CD4-positive, alpha-beta T cell (primary cell): ENCODE measurements at regions not wholly inside any gene's neighbourhood (a gene's known extent, or its start where the extent isn't known, plus 50 kb on each side); places are given as distances from the start of the nearest gene placed in this dataset.

ENCODE experiments used
- ATAC-seq: fragments of 200-7000 bp; cut with Tn5 transposase; one replicate; pipeline ENCODE4 v1.10.0; 2022; ENCODE audit warnings: mild to moderate bottlenecking; ENCODE audit not compliant: poor library complexity
- CTCF ChIA-PET: fragments of 350-600 bp; sonication (Branson Sonifier 250); formaldehyde crosslinking; loops from one replicate; lab custom pipeline; 2021; ENCODE audit warnings: antibody characterized with exemption, inconsistent platforms; lab: Charles Lee
- POLR2A ChIA-PET: fragments of 350-600 bp; sonication (Branson Sonifier 250); formaldehyde crosslinking; loops from one replicate; lab custom pipeline; 2021; ENCODE audit warnings: antibody characterized with exemption, inconsistent platforms; lab: Charles Lee
- DNase-seq, 14 experiments: peaks; one replicate each; pipeline ENCODE4 v3.0.0-alpha.2; 2013 to 2020; ENCODE audit warnings: mixed read lengths in 2 of 14
- H3K27ac ChIP-seq, 2 donors: one replicate each; pipeline versions ENCODE4 v1.5.1 to v1.7.0; 2013; ENCODE audit warnings: low read length in 2 of 2, low read depth in 1 of 2, mild to moderate bottlenecking in 1 of 2
- H3K27me3 ChIP-seq, 2 experiments: 1 replicate in 1 of 2; 2 replicates in 1 of 2; pipeline versions ENCODE4 v1.6.1 to v1.7.0; 2013; ENCODE audit warnings: low read length in 2 of 2, control low read depth in 1 of 2, mild to moderate bottlenecking in 1 of 2, moderate library complexity in 1 of 2; ENCODE audit not compliant: insufficient read depth in 2 of 2, control insufficient read depth in 1 of 2
- H3K36me3 ChIP-seq: one replicate; pipeline ENCODE4 v1.6.1; 2013; ENCODE audit warnings: low read length, control low read depth; ENCODE audit not compliant: insufficient read depth
- H3K4me1 ChIP-seq: one replicate; pipeline ENCODE4 v1.6.1; 2013; ENCODE audit warnings: low read length, control low read depth; ENCODE audit not compliant: insufficient read depth
- H3K4me3 ChIP-seq: one replicate; pipeline ENCODE4 v1.5.1; 2013; ENCODE audit warnings: mild to moderate bottlenecking, low read length, moderate library complexity
- H3K9me3 ChIP-seq, 2 experiments: 1 replicate in 1 of 2; 2 replicates in 1 of 2; pipeline versions ENCODE4 v1.6.1 to v1.7.0; 2013; ENCODE audit warnings: low read length in 2 of 2, mild to moderate bottlenecking in 2 of 2, control low read depth in 1 of 2, moderate library complexity in 1 of 2; ENCODE audit not compliant: control insufficient read depth in 1 of 2, insufficient read depth in 1 of 2
- H3K27ac Mint-ChIP-seq: one replicate; pipeline ENCODE4 v1.8.0; 2020; ENCODE audit warnings: mixed read lengths
- H3K27me3 Mint-ChIP-seq: one replicate; pipeline ENCODE4 v1.8.0; 2021; ENCODE audit warnings: mixed read lengths
- H3K36me3 Mint-ChIP-seq: one replicate; pipeline ENCODE4 v1.8.0; 2021; ENCODE audit warnings: low read depth, mixed read lengths
- H3K4me1 Mint-ChIP-seq: one replicate; pipeline ENCODE4 v1.8.0; 2021; ENCODE audit warnings: low read depth, mixed read lengths
- H3K4me3 Mint-ChIP-seq: one replicate; pipeline ENCODE4 v1.8.0; 2020; ENCODE audit warnings: mild to moderate bottlenecking, mixed read lengths
- H3K9me3 Mint-ChIP-seq: one replicate; pipeline ENCODE4 v1.8.0; 2020; ENCODE audit warnings: mixed read lengths
- intact Hi-C, 2 experiments: fragments of 100-400 bp; cut with DNase I in 1 of 2; cut with micrococcal nuclease in 1 of 2; formaldehyde crosslinking; loops; one replicate each; pipeline versions ENCODE4 v1.15.1 to v1.9.0; 2023 to 2025; cut with DNase I, micrococcal nuclease
- TF ChIP-seq, protein P1 (sequence below): fragments of 200-600 bp; IDR thresholded peaks from one replicate; pipeline ENCODE4 v1.8.0; 2022; ENCODE audit warnings: antibody characterized with exemption, mild to moderate bottlenecking

DNA sequence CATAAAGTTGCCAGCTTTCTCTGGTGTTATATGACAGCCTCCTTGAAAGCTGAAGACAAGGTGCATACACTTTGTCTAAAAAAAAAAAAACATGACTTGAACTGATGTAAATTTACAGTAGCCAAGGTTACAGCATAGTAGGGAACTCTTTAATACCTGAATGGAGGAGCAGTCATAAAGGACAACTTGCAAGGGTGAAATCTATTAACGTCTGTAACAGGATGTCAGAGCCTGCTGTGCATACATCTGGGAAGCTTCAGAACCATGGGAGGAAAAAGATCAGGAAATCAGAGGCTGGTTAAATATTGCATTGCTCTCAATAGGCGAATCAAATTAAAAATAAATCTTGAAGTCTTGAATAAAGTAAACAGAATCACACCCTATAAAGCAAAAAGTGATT lies 484.0 kb upstream of the CTSO start:
- no peaks in the 10 kb centered on the region for H3K27me3 ChIP-seq
- Mint-ChIP-seq H3K36me3 (no peaks in the 10 kb centered on the region), H3K4me1 (no peaks in the 10 kb centered on the region), H3K9me3 (peaks cover 2% of the 10 kb centered on the region), H3K27ac (no peak overlapping the region), H3K4me3 (no peak overlapping the region), H3K27me3 (no peaks in the 10 kb centered on the region)
- no peak for ATAC-seq
- no peak for DNase-seq
- no peaks in the 10 kb centered on the region for H3K4me1 ChIP-seq
- CTCF ChIA-PET: no interaction called here
- no peaks in the 10 kb centered on the region for H3K9me3 ChIP-seq
- no peaks in the 10 kb centered on the region for H3K36me3 ChIP-seq
- H3K4me3 ChIP-seq: no peak overlapping the region
- H3K27ac ChIP-seq: no peak overlapping the region
- intact Hi-C loops: no loop called here
- TF ChIP-seq, protein P1, sequence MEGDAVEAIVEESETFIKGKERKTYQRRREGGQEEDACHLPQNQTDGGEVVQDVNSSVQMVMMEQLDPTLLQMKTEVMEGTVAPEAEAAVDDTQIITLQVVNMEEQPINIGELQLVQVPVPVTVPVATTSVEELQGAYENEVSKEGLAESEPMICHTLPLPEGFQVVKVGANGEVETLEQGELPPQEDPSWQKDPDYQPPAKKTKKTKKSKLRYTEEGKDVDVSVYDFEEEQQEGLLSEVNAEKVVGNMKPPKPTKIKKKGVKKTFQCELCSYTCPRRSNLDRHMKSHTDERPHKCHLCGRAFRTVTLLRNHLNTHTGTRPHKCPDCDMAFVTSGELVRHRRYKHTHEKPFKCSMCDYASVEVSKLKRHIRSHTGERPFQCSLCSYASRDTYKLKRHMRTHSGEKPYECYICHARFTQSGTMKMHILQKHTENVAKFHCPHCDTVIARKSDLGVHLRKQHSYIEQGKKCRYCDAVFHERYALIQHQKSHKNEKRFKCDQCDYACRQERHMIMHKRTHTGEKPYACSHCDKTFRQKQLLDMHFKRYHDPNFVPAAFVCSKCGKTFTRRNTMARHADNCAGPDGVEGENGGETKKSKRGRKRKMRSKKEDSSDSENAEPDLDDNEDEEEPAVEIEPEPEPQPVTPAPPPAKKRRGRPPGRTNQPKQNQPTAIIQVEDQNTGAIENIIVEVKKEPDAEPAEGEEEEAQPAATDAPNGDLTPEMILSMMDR: no peak
- POLR2A ChIA-PET: no interaction called here

DNA sequence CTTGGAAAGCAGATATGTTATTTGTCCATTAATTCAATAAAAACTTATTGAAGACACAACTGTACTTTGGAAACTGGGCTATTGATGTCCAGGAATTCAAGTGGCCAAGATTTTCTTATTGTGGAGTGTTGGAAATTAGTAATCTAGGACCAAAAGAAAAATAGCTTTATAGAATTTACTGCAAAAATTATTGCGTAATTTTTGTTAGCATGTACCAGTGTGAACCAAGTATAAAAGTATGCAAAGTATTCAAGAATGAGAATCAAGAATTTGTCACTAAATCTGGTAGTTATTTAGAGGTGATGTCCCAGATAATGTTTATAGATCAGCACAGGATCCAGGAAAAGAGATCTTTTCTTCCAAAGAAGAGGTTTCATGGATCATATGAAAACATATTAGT lies 468.9 kb upstream of the CTSO start:
- intact Hi-C loops: no loop called here
- no peaks in the 10 kb centered on the region for H3K36me3 Mint-ChIP-seq
- no peak overlapping the region for H3K27ac Mint-ChIP-seq
- H3K4me3 ChIP-seq: no peak overlapping the region
- no peak overlapping the region for H3K4me3 Mint-ChIP-seq
- no peaks in the 10 kb centered on the region for H3K27me3 Mint-ChIP-seq
- no peaks in the 10 kb centered on the region for H3K4me1 Mint-ChIP-seq
- CTCF ChIA-PET: no interaction called here
- TF ChIP-seq, protein P1: no peak
- H3K9me3 Mint-ChIP-seq: peaks cover 2% of the 10 kb centered on the region
- POLR2A ChIA-PET: no interaction called here
- no peak overlapping the region for H3K27ac ChIP-seq
- no peak for ATAC-seq
- H3K4me1 ChIP-seq: no peaks in the 10 kb centered on the region
- H3K27me3 ChIP-seq: no peaks in the 10 kb centered on the region
- H3K9me3 ChIP-seq: no peaks in the 10 kb centered on the region
- no peaks in the 10 kb centered on the region for H3K36me3 ChIP-seq
- DNase-seq: no peak

DNA sequence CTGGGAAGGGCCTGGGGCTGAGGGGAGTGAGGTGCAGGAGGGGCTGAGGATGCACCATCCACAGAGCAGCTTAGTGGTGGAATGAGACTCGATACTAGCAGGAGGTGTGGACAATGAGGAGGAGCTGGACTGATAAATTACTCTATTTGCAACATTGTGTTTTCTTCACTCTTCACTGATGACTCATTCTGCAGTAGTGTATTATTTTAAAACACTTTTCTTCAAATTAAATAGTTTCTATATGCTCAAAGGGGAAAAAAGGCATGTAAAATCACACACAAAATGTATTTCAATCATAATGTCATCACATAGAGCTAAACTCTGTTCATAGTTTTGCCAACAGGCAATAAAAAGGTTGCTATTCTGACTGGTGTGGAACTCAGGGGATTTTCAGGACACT lies 467.0 kb upstream of the CTSO start:
- intact Hi-C loops: no loop called here
- Mint-ChIP-seq H3K4me3 (no peak overlapping the region), H3K9me3 (peaks cover 2% of the 10 kb centered on the region), H3K27me3 (no peaks in the 10 kb centered on the region), H3K36me3 (no peaks in the 10 kb centered on the region), H3K27ac (no peak overlapping the region), H3K4me1 (no peaks in the 10 kb centered on the region)
- ATAC-seq (no peak), DNase-seq (no peak)
- no peaks in the 10 kb centered on the region for H3K27me3 ChIP-seq
- H3K9me3 ChIP-seq: peaks cover 0 to 4% of the 10 kb centered on the region in 2 experiments
- CTCF ChIA-PET: no interaction called here
- TF ChIP-seq, protein P1: no peak
- no peaks in the 10 kb centered on the region for H3K4me1 ChIP-seq
- no peak overlapping the region for H3K27ac ChIP-seq
- H3K4me3 ChIP-seq: no peak overlapping the region
- POLR2A ChIA-PET: no interaction called here
- no peaks in the 10 kb centered on the region for H3K36me3 ChIP-seq
